ENCODE measurements at regions not wholly inside any gene's neighbourhood (a gene's known extent, or its start where the extent isn't known, plus 50 kb on each side); places are given as distances from the start of the nearest gene placed in this dataset.

DNA sequence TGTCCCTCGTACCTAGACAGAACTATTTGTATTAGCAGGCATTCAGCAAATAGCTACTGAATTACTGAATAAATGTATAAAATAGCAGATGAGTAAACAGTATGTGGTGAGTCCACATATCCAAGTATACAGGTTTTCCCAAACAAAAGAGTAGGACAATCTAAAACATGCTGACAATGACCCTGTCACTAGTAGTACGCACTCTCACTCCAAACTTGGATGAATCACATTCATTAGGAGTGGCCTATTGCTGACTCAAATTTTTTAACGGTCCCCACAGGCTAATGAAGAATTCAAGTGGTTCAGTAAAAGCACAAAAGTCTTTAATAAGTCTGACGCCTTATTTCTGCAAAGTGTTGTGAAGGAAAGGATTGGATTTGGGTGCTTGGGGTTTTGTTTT, 449.3 kb upstream of the THBS1 start:
- intact Hi-C loops (cut with DNase I, micrococcal nuclease): no loop called here

GRCh38 chr15:39132070-39132469, 448.8 kb upstream of the THBS1 start:
- H3K4me3 Mint-ChIP-seq: no peak overlapping the region
- DNase-seq (no peak), ATAC-seq (ENCODE audit: poor library complexity) (no peak)
- no peaks in the 10 kb centered on the region for H3K4me1 Mint-ChIP-seq (ENCODE audit: low read depth)
- H3K27me3 Mint-ChIP-seq: peaks cover 11% of the 10 kb centered on the region
- Histone ChIP-seq H3K27me3 (ENCODE audit: control insufficient read depth in 1 of 2, insufficient read depth in 2 of 2, low read length in 2 of 2) (no peaks in the 10 kb centered on the region), H3K4me1 (ENCODE audit: insufficient read depth, low read length) (no peaks in the 10 kb centered on the region), H3K9me3 (ENCODE audit: control insufficient read depth in 1 of 2, insufficient read depth in 1 of 2, low read length in 2 of 2) (no peaks in the 10 kb centered on the region), H3K27ac (ENCODE audit: low read depth in 1 of 2, low read length in 2 of 2) (no peak overlapping the region), H3K4me3 (ENCODE audit: low read length) (no peak overlapping the region), H3K36me3 (ENCODE audit: insufficient read depth, low read length) (no peaks in the 10 kb centered on the region)
- no peaks in the 10 kb centered on the region for H3K9me3 Mint-ChIP-seq
- TF ChIP-seq, protein P1, sequence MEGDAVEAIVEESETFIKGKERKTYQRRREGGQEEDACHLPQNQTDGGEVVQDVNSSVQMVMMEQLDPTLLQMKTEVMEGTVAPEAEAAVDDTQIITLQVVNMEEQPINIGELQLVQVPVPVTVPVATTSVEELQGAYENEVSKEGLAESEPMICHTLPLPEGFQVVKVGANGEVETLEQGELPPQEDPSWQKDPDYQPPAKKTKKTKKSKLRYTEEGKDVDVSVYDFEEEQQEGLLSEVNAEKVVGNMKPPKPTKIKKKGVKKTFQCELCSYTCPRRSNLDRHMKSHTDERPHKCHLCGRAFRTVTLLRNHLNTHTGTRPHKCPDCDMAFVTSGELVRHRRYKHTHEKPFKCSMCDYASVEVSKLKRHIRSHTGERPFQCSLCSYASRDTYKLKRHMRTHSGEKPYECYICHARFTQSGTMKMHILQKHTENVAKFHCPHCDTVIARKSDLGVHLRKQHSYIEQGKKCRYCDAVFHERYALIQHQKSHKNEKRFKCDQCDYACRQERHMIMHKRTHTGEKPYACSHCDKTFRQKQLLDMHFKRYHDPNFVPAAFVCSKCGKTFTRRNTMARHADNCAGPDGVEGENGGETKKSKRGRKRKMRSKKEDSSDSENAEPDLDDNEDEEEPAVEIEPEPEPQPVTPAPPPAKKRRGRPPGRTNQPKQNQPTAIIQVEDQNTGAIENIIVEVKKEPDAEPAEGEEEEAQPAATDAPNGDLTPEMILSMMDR (IDR thresholded peaks at IDR 0.05): no peak
- CTCF ChIA-PET: no interaction called here
- H3K27ac Mint-ChIP-seq: no peak overlapping the region
- no peaks in the 10 kb centered on the region for H3K36me3 Mint-ChIP-seq (ENCODE audit: low read depth)
- POLR2A ChIA-PET: no interaction called here
- intact Hi-C loops (cut with DNase I, micrococcal nuclease): no loop called here

More for the DNA sequence above, 449.3 kb upstream of the THBS1 start:
- Mint-ChIP-seq H3K36me3 (ENCODE audit: low read depth) (no peaks in the 10 kb centered on the region), H3K4me1 (ENCODE audit: low read depth) (no peaks in the 10 kb centered on the region), H3K27me3 (peaks cover 7% of the 10 kb centered on the region), H3K27ac (no peak overlapping the region), H3K4me3 (no peak overlapping the region), H3K9me3 (no peaks in the 10 kb centered on the region)
- Histone ChIP-seq H3K27ac (ENCODE audit: low read depth in 1 of 2, low read length in 2 of 2) (no peak overlapping the region), H3K4me3 (ENCODE audit: low read length) (no peak overlapping the region), H3K4me1 (ENCODE audit: insufficient read depth, low read length) (no peaks in the 10 kb centered on the region), H3K27me3 (ENCODE audit: control insufficient read depth in 1 of 2, insufficient read depth in 2 of 2, low read length in 2 of 2) (no peaks in the 10 kb centered on the region), H3K36me3 (ENCODE audit: insufficient read depth, low read length) (no peaks in the 10 kb centered on the region), H3K9me3 (ENCODE audit: control insufficient read depth in 1 of 2, insufficient read depth in 1 of 2, low read length in 2 of 2) (no peaks in the 10 kb centered on the region)
- ChIA-PET POLR2A (no interaction called here), CTCF (no interaction called here)
- no peak for ATAC-seq (ENCODE audit: poor library complexity)
- TF ChIP-seq, protein P1 (IDR thresholded peaks at IDR 0.05): no peak
- DNase-seq: no peak

DNA sequence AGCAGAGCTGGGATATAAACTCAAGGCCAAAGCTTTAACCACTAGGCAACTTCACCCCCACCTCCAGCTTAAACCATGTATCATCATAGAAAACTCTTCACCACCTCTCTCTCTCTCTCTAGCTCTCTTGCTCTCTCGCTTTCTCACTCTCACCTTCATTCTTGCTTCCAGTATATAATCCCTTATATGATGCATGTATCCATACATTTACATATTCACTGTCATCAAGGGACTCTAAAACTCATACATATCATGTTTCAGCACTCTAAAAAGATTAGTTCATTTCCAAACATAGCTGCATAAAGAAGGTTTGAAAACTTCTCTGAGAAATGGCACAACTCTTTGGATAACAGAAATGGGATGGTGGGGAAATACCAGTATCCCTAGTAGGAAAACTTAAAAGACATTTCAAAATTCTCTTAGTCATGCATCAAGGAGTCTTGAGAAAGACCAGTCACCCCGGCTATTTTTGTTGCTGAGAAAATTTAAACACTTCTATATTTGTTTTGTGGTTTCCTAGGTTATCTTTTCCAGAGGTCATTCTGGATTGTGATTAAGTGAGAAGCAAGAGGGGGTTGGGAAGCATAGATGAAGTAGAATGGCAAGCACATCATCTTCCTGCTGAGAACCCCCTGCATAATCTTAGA, 447.8 kb upstream of the THBS1 start:
- Histone ChIP-seq H3K4me1 (ENCODE audit: insufficient read depth, low read length) (no peaks in the 10 kb centered on the region), H3K36me3 (ENCODE audit: insufficient read depth, low read length) (no peaks in the 10 kb centered on the region), H3K27ac (ENCODE audit: low read depth in 1 of 2, low read length in 2 of 2) (no peak overlapping the region), H3K4me3 (ENCODE audit: low read length) (no peak overlapping the region), H3K9me3 (ENCODE audit: control insufficient read depth in 1 of 2, insufficient read depth in 1 of 2, low read length in 2 of 2) (no peaks in the 10 kb centered on the region), H3K27me3 (ENCODE audit: control insufficient read depth in 1 of 2, insufficient read depth in 2 of 2, low read length in 2 of 2) (no peaks in the 10 kb centered on the region)
- no peak for DNase-seq
- Mint-ChIP-seq H3K27me3 (peaks cover 11% of the 10 kb centered on the region), H3K9me3 (no peaks in the 10 kb centered on the region), H3K4me3 (no peak overlapping the region), H3K36me3 (ENCODE audit: low read depth) (no peaks in the 10 kb centered on the region), H3K27ac (no peak overlapping the region), H3K4me1 (ENCODE audit: low read depth) (no peaks in the 10 kb centered on the region)
- intact Hi-C loops (cut with DNase I, micrococcal nuclease): no loop called here
- ChIA-PET CTCF (no interaction called here), POLR2A (no interaction called here)
- ATAC-seq (ENCODE audit: poor library complexity): no peak
- TF ChIP-seq, protein P1 (IDR thresholded peaks at IDR 0.05): no peak

Measured in CD4-positive, alpha-beta T cell (primary cell).